Suprapubic skin (tissue), 4 donors: ENCODE measurements at regions not wholly inside any gene's neighbourhood (a gene's known extent, or its start where the extent isn't known, plus 50 kb on each side); places are given as distances from the start of the nearest gene placed in this dataset.

ENCODE experiments used
- DNase-seq, 2 donors: peaks; one replicate each; pipeline ENCODE4 v3.0.0-alpha.2; 2019; ENCODE audit warnings: low spot score in 2 of 2
- H3K27ac ChIP-seq: fragments of 200-600 bp; sonication (generic); one replicate; pipeline ENCODE4 v1.5.1; 2019
- H3K27me3 ChIP-seq: fragments of 200-600 bp; sonication (generic); one replicate; pipeline ENCODE4 v1.5.1; 2019
- H3K36me3 ChIP-seq: fragments of 200-600 bp; sonication (generic); one replicate; pipeline ENCODE4 v1.5.1; 2019
- H3K4me1 ChIP-seq: fragments of 200-600 bp; sonication (generic); one replicate; pipeline ENCODE4 v1.5.1; 2019
- H3K4me3 ChIP-seq: fragments of 200-600 bp; sonication (generic); one replicate; pipeline ENCODE4 v1.5.1; 2019; ENCODE audit warnings: mild to moderate bottlenecking
- H3K9me3 ChIP-seq: fragments of 200-600 bp; sonication (generic); one replicate; pipeline ENCODE4 v1.5.1; 2019
- EP300 ChIP-seq: sonication (generic); formaldehyde crosslinking; IDR thresholded peaks from one replicate; pipeline ENCODE4 v1.6.1; 2017; ENCODE audit warnings: antibody characterized with exemption
- POLR2A ChIP-seq, 2 donors: fragments of 450-650 bp; IDR thresholded peaks; one replicate each; pipeline ENCODE4 v1.6.1; 2017; ENCODE audit warnings: antibody characterized with exemption in 2 of 2, mild to moderate bottlenecking in 2 of 2, moderate library complexity in 2 of 2
- POLR2AphosphoS5 ChIP-seq, 3 donors: sonication (generic); formaldehyde crosslinking; IDR thresholded peaks; one replicate each; pipeline ENCODE4 v1.6.1; 2017; ENCODE audit warnings: antibody characterized with exemption in 3 of 3
- WGBS: methylation state at CpG from one replicate; pipeline ENCODE4 v1.1.5; 2018; 5-methylcytosine and 5-hydroxymethylcytosine counted together
- TF ChIP-seq, protein P1 (sequence below), 2 donors: fragments of 200-600 bp in 1 of 2; fragments of 450-650 bp in 1 of 2; sonication (generic) in 1 of 2; IDR thresholded peaks; one replicate each; pipeline ENCODE4 v1.5.1; 2016 to 2019; ENCODE audit warnings: antibody characterized with exemption in 2 of 2, mild to moderate bottlenecking in 1 of 2, moderate library complexity in 1 of 2

DNA sequence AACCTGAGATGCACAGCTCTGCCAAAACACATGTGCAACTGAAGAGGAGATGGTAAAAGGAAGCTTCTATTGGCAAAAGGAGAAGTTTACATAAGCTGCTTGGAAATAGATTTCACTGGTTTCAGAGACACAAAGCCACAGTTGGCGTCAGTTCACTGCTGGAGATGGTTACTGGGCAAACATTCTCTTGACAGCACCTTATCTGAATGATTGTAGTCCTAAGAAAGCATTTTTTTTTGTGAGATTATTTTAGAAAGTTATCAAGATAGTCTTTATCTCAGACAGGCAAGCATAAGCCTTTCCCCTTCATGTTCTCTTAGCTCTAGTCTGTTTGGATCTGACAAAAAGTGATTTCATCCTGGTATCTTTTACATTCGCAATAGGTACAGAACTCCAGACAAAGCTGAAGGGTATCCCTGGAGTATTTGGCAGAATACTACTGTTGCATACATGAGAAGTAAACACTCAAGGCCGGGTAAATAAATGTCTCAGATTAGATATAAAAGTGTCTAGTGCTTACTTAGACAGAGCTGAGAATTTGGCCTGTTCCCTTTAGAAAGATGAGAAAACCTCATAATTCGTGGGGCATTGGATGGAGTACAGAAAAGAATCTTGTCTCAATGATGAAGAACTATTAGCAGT lies 1668.0 kb upstream of the NUDT12 start:
- H3K4me3 ChIP-seq, result no peak overlapping the region
- no peak for DNase-seq
- H3K36me3 ChIP-seq, result no peaks in the 10 kb centered on the region
- no peak overlapping the region for H3K27ac ChIP-seq
- no peaks in the 10 kb centered on the region for H3K9me3 ChIP-seq
- H3K4me1 ChIP-seq, result no peaks in the 10 kb centered on the region
- WGBS, result 71% methylated on average over 4 of the region's 4 CpGs
- H3K27me3 ChIP-seq, result no peaks in the 10 kb centered on the region
- TF ChIP-seq, protein P1, sequence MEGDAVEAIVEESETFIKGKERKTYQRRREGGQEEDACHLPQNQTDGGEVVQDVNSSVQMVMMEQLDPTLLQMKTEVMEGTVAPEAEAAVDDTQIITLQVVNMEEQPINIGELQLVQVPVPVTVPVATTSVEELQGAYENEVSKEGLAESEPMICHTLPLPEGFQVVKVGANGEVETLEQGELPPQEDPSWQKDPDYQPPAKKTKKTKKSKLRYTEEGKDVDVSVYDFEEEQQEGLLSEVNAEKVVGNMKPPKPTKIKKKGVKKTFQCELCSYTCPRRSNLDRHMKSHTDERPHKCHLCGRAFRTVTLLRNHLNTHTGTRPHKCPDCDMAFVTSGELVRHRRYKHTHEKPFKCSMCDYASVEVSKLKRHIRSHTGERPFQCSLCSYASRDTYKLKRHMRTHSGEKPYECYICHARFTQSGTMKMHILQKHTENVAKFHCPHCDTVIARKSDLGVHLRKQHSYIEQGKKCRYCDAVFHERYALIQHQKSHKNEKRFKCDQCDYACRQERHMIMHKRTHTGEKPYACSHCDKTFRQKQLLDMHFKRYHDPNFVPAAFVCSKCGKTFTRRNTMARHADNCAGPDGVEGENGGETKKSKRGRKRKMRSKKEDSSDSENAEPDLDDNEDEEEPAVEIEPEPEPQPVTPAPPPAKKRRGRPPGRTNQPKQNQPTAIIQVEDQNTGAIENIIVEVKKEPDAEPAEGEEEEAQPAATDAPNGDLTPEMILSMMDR (IDR thresholded peaks at IDR 0.05), result no peak
- TF ChIP-seq POLR2A (IDR thresholded peaks at IDR 0.05), result no peak
- TF ChIP-seq POLR2AphosphoS5 (IDR thresholded peaks at IDR 0.05), result no peak
- TF ChIP-seq EP300, result no peak

DNA sequence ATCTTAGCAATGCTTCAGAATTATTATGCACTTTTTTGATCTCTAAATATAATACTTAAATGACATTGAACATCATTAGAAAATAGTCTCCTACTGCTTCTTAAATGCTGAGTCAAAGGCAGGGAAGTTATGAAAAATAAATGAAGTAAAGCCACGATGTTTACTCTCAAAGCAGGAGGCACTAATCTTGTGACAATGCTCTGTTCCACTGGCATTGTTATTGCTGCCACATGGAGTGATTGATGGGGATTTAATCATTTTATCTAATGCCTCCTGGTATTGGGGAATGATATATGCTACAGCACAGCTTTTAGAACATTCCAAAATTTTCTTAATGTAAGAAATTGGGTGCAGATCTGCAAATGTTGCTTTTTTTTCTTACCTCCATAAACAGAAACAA lies 1655.4 kb upstream of the NUDT12 start:
- no peaks in the 10 kb centered on the region for H3K4me1 ChIP-seq
- H3K27me3 ChIP-seq, result no peaks in the 10 kb centered on the region
- H3K9me3 ChIP-seq, result no peaks in the 10 kb centered on the region
- TF ChIP-seq, protein P1 (IDR thresholded peaks at IDR 0.05), result no peak
- no peak for TF ChIP-seq POLR2AphosphoS5 (IDR thresholded peaks at IDR 0.05)
- TF ChIP-seq POLR2A (IDR thresholded peaks at IDR 0.05), result no peak
- no peak for TF ChIP-seq EP300
- DNase-seq, result no peak
- H3K4me3 ChIP-seq, result no peak overlapping the region
- no peaks in the 10 kb centered on the region for H3K36me3 ChIP-seq
- no peak overlapping the region for H3K27ac ChIP-seq
- WGBS, result 19% methylated on average over 1 of the region's 1 CpG

DNA sequence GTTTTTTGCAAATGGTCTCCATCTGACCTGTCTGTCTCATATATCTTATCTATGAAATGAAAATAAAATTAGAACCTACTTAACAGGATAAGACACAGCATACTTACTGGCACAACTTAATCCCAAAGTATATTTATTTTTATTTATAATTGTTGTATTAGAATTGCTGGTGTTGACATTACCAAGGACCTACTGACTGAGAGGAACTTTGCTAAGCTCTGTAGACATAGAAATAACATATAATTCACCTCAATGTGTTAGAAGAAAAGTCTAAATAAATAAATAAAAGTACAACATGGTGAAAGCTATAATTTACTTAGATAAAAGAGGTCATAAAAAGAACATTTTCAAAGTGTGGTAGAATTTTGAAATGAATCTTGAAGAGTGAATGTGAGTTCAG lies 1650.5 kb upstream of the NUDT12 start:
- Histone ChIP-seq H3K4me1 (no peaks in the 10 kb centered on the region), H3K27me3 (no peaks in the 10 kb centered on the region), H3K27ac (no peak overlapping the region), H3K36me3 (no peaks in the 10 kb centered on the region), H3K4me3 (no peak overlapping the region), H3K9me3 (no peaks in the 10 kb centered on the region)
- DNase-seq, result no peak
- TF ChIP-seq POLR2AphosphoS5 (IDR thresholded peaks at IDR 0.05) (no peak), EP300 (no peak), POLR2A (IDR thresholded peaks at IDR 0.05) (no peak)
- TF ChIP-seq, protein P1 (IDR thresholded peaks at IDR 0.05), result no peak

DNA sequence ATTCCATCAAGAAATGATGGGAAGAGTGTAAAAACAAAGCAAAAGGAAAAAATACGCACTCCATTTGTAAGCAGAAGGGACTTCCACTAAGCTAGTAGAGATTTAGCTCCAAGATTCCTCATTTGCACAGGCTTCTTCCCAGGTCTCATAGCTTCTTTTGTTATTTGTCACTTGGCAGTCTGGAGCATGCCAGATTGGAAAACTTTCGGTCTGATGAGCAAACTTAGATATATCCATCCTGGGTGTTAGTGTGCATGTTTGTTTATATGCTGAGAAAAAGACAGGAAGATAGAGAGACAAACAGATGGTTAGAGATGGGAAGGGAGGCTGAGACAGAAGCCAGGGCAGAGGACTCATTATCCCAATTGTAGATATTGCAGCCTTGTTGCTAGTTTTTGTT lies 1644.5 kb upstream of the NUDT12 start:
- WGBS, result 77% methylated on average over 2 of the region's 2 CpGs
- DNase-seq, result no peak
- H3K9me3 ChIP-seq, result no peaks in the 10 kb centered on the region
- no peaks in the 10 kb centered on the region for H3K36me3 ChIP-seq
- TF ChIP-seq POLR2A (IDR thresholded peaks at IDR 0.05) (no peak), POLR2AphosphoS5 (IDR thresholded peaks at IDR 0.05) (no peak)
- TF ChIP-seq, protein P1 (IDR thresholded peaks at IDR 0.05), result no peak
- no peaks in the 10 kb centered on the region for H3K27me3 ChIP-seq
- H3K4me1 ChIP-seq, result no peaks in the 10 kb centered on the region
- H3K4me3 ChIP-seq, result no peak overlapping the region
- no peak overlapping the region for H3K27ac ChIP-seq

DNA sequence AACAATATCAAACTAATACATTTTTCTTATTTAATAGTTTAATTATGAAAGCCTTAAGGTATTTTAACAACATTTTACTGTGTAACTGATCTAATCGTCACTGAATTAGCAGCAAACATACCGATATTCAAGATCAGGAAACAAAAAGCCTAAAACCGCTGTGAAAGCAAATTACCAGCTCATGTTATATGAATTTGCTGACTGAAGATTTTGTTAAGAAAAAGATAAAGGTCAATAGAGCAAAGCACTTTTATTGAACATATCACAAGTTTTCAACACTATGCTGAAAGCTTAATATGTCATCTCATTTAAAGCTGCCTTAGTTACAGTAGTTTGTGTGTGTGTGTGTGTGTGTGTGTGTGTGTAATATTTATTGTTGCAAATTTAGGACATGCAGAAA lies 1634.9 kb upstream of the NUDT12 start:
- Histone ChIP-seq H3K4me1 (no peaks in the 10 kb centered on the region), H3K9me3 (peaks cover 4% of the 10 kb centered on the region), H3K27me3 (no peaks in the 10 kb centered on the region), H3K4me3 (no peak overlapping the region), H3K27ac (no peak overlapping the region), H3K36me3 (no peaks in the 10 kb centered on the region)
- whole genome bisulfite sequencing, result 89% methylated on average over 3 of the region's 3 CpGs
- DNase-seq, result no peak
- no peak for TF ChIP-seq POLR2A (IDR thresholded peaks at IDR 0.05)
- no peak for TF ChIP-seq POLR2AphosphoS5 (IDR thresholded peaks at IDR 0.05)
- TF ChIP-seq, protein P1 (IDR thresholded peaks at IDR 0.05), result no peak
- TF ChIP-seq EP300, result no peak
